H9 (cell line): ENCODE measurements at regions not wholly inside any gene's neighbourhood (a gene's known extent, or its start where the extent isn't known, plus 50 kb on each side); places are given as distances from the start of the nearest gene placed in this dataset.

ENCODE experiments used
- DNase-seq: peaks from one replicate; pipeline ENCODE4 v3.0.0-alpha.2; 2017
- H2AFZ ChIP-seq: one replicate; pipeline ENCODE4 v1.6.1; 2013; ENCODE audit warnings: mild to moderate bottlenecking, low read length, control low read depth, moderate library complexity
- H2AK5ac ChIP-seq: 2 replicates; pipeline ENCODE4 v1.6.1; 2013; ENCODE audit warnings: low read length, control low read depth, mixed read lengths; ENCODE audit not compliant: insufficient read length
- H2BK120ac ChIP-seq: one replicate; pipeline ENCODE4 v1.6.1; 2013; ENCODE audit warnings: low read depth, mild to moderate bottlenecking, low read length, control low read depth, inconsistent platforms; ENCODE audit not compliant: poor library complexity, severe bottlenecking
- H2BK12ac ChIP-seq: 2 replicates; pipeline ENCODE4 v1.6.1; 2013; ENCODE audit warnings: low read length, control low read depth, mixed read lengths, low read depth; ENCODE audit not compliant: insufficient read length
- H2BK15ac ChIP-seq: 2 replicates; pipeline ENCODE4 v1.6.1; 2013; ENCODE audit warnings: low read depth, low read length, control low read depth
- H2BK20ac ChIP-seq: one replicate; pipeline ENCODE4 v1.6.1; 2013; ENCODE audit warnings: low read depth, mild to moderate bottlenecking, low read length, control low read depth, inconsistent platforms; ENCODE audit not compliant: poor library complexity, severe bottlenecking
- H2BK5ac ChIP-seq: 2 replicates; pipeline ENCODE4 v1.6.1; 2013; ENCODE audit warnings: low read length, control low read depth, mixed read lengths; ENCODE audit not compliant: insufficient read length
- H3K14ac ChIP-seq: 2 replicates; pipeline ENCODE4 v1.6.1; 2013; ENCODE audit warnings: low read length, control low read depth; ENCODE audit not compliant: insufficient read depth
- H3K18ac ChIP-seq: 2 replicates; pipeline ENCODE4 v1.6.1; 2013; ENCODE audit warnings: low read depth, mild to moderate bottlenecking, mixed read lengths, low read length, control low read depth; ENCODE audit not compliant: insufficient read length
- H3K23ac ChIP-seq: 2 replicates; pipeline ENCODE4 v1.6.1; 2013; ENCODE audit warnings: low read length, control low read depth, mixed read lengths, low read depth; ENCODE audit not compliant: insufficient read length
- H3K23me2 ChIP-seq: 2 replicates; pipeline ENCODE4 v1.6.1; 2013; ENCODE audit warnings: low read depth, mild to moderate bottlenecking, mixed read lengths, low read length, control low read depth; ENCODE audit not compliant: insufficient read length, poor library complexity, severe bottlenecking
- H3K27ac ChIP-seq: 2 replicates; pipeline ENCODE4 v1.5.1; 2013; ENCODE audit warnings: low read length, control low read depth, mixed read lengths, low read depth; ENCODE audit not compliant: insufficient read length
- H3K27me3 ChIP-seq: 2 replicates; pipeline ENCODE4 v1.6.1; 2013; ENCODE audit warnings: low read length, control low read depth, inconsistent platforms; ENCODE audit not compliant: insufficient read depth
- H3K4ac ChIP-seq: 2 replicates; pipeline ENCODE4 v1.6.1; 2013; ENCODE audit warnings: low read depth, mild to moderate bottlenecking, control low read depth, inconsistent platforms, low read length, moderate library complexity
- H3K4me1 ChIP-seq: 2 replicates; pipeline ENCODE4 v1.6.1; 2013; ENCODE audit warnings: low read length, control low read depth, inconsistent platforms; ENCODE audit not compliant: insufficient read depth
- H3K4me2 ChIP-seq: 2 replicates; pipeline ENCODE4 v1.6.1; 2013; ENCODE audit warnings: low read length, control low read depth, mixed read lengths; ENCODE audit not compliant: insufficient read length, insufficient read depth
- H3K56ac ChIP-seq: 2 replicates; pipeline ENCODE4 v1.6.1; 2013; ENCODE audit warnings: low read depth, mild to moderate bottlenecking, mixed read lengths, low read length, control low read depth; ENCODE audit not compliant: insufficient read length
- H3K79me1 ChIP-seq: 2 replicates; pipeline ENCODE4 v1.6.1; 2013; ENCODE audit warnings: low read depth, mild to moderate bottlenecking, moderate library complexity, low read length, control low read depth, inconsistent platforms; ENCODE audit not compliant: insufficient read depth, poor library complexity, severe bottlenecking
- H3K79me2 ChIP-seq: 2 replicates; pipeline ENCODE4 v1.6.1; 2013; ENCODE audit warnings: low read length, control low read depth, inconsistent platforms; ENCODE audit not compliant: insufficient read depth
- H3K9ac ChIP-seq: 2 replicates; pipeline ENCODE4 v1.6.1; 2013; ENCODE audit warnings: low read length, control low read depth, mixed read lengths; ENCODE audit not compliant: insufficient read length; ENCODE audit errors: extremely low read depth
- H3K9me3 ChIP-seq: one replicate; pipeline ENCODE4 v1.6.1; 2013; ENCODE audit warnings: low read depth, low read length, inconsistent platforms; ENCODE audit not compliant: control insufficient read depth
- H3T11ph ChIP-seq: one replicate; pipeline ENCODE4 v1.6.1; 2013; ENCODE audit warnings: mild to moderate bottlenecking, low read length, control low read depth, inconsistent platforms
- H4K20me1 ChIP-seq: one replicate; pipeline ENCODE4 v1.6.1; 2013; ENCODE audit not compliant: control insufficient read depth, insufficient read length, insufficient read depth
- H4K5ac ChIP-seq: 2 replicates; pipeline ENCODE4 v1.6.1; 2013; ENCODE audit warnings: low read depth, mild to moderate bottlenecking, mixed read lengths, low read length, control low read depth; ENCODE audit not compliant: insufficient read length
- H4K8ac ChIP-seq: replicated peaks from 2 replicates; pipeline ENCODE4 v1.6.1; 2013; ENCODE audit warnings: low read length, control low read depth, mixed read lengths, low read depth; ENCODE audit not compliant: insufficient read length
- H4K91ac ChIP-seq: 2 replicates; pipeline ENCODE4 v1.6.1; 2013; ENCODE audit warnings: low read depth, mild to moderate bottlenecking, moderate library complexity, mixed read lengths, low read length, control low read depth; ENCODE audit not compliant: insufficient read length
- H3K27ac Mint-ChIP-seq, 3 experiments: 2 replicates in 2 of 3; 3 replicates in 1 of 3; pipeline ENCODE4 v1.8.0; 2020 to 2021; ENCODE audit warnings: mixed read lengths in 3 of 3, mild to moderate bottlenecking in 1 of 3, moderate library complexity in 1 of 3
- H3K27me3 Mint-ChIP-seq: 2 replicates; pipeline ENCODE4 v1.8.0; 2021; ENCODE audit warnings: low read depth, mild to moderate bottlenecking, moderate library complexity, mixed read lengths
- H3K36me3 Mint-ChIP-seq, 3 experiments: 2 replicates in 2 of 3; 3 replicates in 1 of 3; pipeline ENCODE4 v1.8.0; 2020 to 2021; ENCODE audit warnings: low read depth in 3 of 3, mixed read lengths in 3 of 3; ENCODE audit not compliant: insufficient read depth in 1 of 3
- H3K4me1 Mint-ChIP-seq, 2 experiments: 2 replicates each; pipeline ENCODE4 v1.8.0; 2020; ENCODE audit warnings: mixed read lengths in 2 of 2
- H3K4me3 Mint-ChIP-seq, 2 experiments: 2 replicates in 1 of 2; 3 replicates in 1 of 2; pipeline ENCODE4 v1.8.0; 2020 to 2021; ENCODE audit warnings: mild to moderate bottlenecking in 2 of 2, mixed read lengths in 2 of 2, moderate library complexity in 1 of 2
- H3K9me3 Mint-ChIP-seq, 2 experiments: 2 replicates in 1 of 2; 3 replicates in 1 of 2; pipeline ENCODE4 v1.8.0; 2020; ENCODE audit warnings: mild to moderate bottlenecking in 2 of 2, mixed read lengths in 2 of 2, moderate library complexity in 1 of 2
- CTCF ChIP-seq: fragments of 200-600 bp; sonication (generic); conservative IDR thresholded peaks from 3 replicates; pipeline ENCODE4 v1.8.0; 2021; ENCODE audit warnings: antibody characterized with exemption, mild to moderate bottlenecking
- WGBS: extraction: QIAGEN DNeasy Blood & Tissue Kit; methylation state at CpG from one replicate; pipeline ENCODE4 v1.1.7; 2013; ENCODE audit warnings: missing lambda C conversion rate, low lambda C conversion rate, mixed read lengths; ENCODE audit not compliant: insufficient read length; ENCODE audit errors: extremely low coverage; 5-methylcytosine and 5-hydroxymethylcytosine counted together

- H4K5ac ChIP-seq = no peak overlapping the region
- no peak overlapping the region for H3K56ac ChIP-seq
- no peaks in the 10 kb centered on the region for H3K27me3 ChIP-seq
- H2BK12ac ChIP-seq = no peak overlapping the region
- no peak overlapping the region for H3K27ac ChIP-seq
- H3K4ac ChIP-seq = no peak overlapping the region
- H3K18ac ChIP-seq = no peak overlapping the region
- H3K4me1 Mint-ChIP-seq = no peaks in the 10 kb centered on the region
- H4K8ac ChIP-seq = no peak overlapping the region
- H3K9ac ChIP-seq = no peak overlapping the region
- no peak for DNase-seq
- H2AK5ac ChIP-seq = no peak overlapping the region
- H3K79me2 ChIP-seq = no peaks in the 10 kb centered on the region
- no peaks in the 10 kb centered on the region for H3K4me1 ChIP-seq
- H4K20me1 ChIP-seq = no peaks in the 10 kb centered on the region
- no peak overlapping the region for H2BK20ac ChIP-seq
- no peak overlapping the region for H2BK120ac ChIP-seq
- WGBS = no CpG with 5 or more reads among the region's 6 CpGs
- no peak overlapping the region for H3K14ac ChIP-seq
- H3K23me2 ChIP-seq = no peaks in the 10 kb centered on the region
- no peak overlapping the region for H3K27ac Mint-ChIP-seq
- no peaks in the 10 kb centered on the region; a peak in 2 of 5 replicates for H3K9me3 Mint-ChIP-seq
- no peaks in the 10 kb centered on the region for H3K36me3 Mint-ChIP-seq
- no peak overlapping the region for H2AFZ ChIP-seq
- H2BK15ac ChIP-seq = no peak overlapping the region
- H3K4me3 Mint-ChIP-seq = no peak overlapping the region
- no peak for TF ChIP-seq CTCF
- no peaks in the 10 kb centered on the region for H3K79me1 ChIP-seq
- no peak overlapping the region for H2BK5ac ChIP-seq
- no peak overlapping the region for H3K4me2 ChIP-seq
- H3K23ac ChIP-seq = no peak overlapping the region
- no peak overlapping the region for H4K91ac ChIP-seq
- no peak overlapping the region for H3T11ph ChIP-seq
- peaks cover 3% of the 10 kb centered on the region for H3K27me3 Mint-ChIP-seq
- no peaks in the 10 kb centered on the region for H3K9me3 ChIP-seq
Measured at GRCh38 chr11:45030778-45031177, 80.1 kb upstream of the TP53I11 start.
